PC-9 (cell line): ENCODE measurements at regions not wholly inside any gene's neighbourhood (a gene's known extent, or its start where the extent isn't known, plus 50 kb on each side); places are given as distances from the start of the nearest gene placed in this dataset.

Source experiments
- BruUV-seq: library from RNA; stranded (reverse); fragments of 400-500 nt; replicated peaks from 2 replicates; lab custom pipeline; 2021; lab: Mats Ljungman, UMichigan
- CTCF ChIA-PET: fragments of 300-600 bp; sonication (Branson Sonifier 250); formaldehyde crosslinking; loops from one replicate; lab custom pipeline; 2022; ENCODE audit warnings: antibody characterized with exemption; lab: Charles Lee
- POLR2A ChIA-PET: fragments of 300-600 bp; sonication (Branson Sonifier 250); formaldehyde crosslinking; loops from one replicate; lab custom pipeline; 2022; ENCODE audit warnings: antibody characterized with exemption; ENCODE audit not compliant: unreplicated experiment; lab: Charles Lee
- DNase-seq, 2 experiments: peaks; one replicate each; pipeline versions ENCODE4 v3.0.0 to v3.0.0-alpha.2; 2015 to 2022; ENCODE audit warnings: mixed read lengths in 1 of 2
- H2AFZ ChIP-seq: fragments of 200-600 bp; sonication (generic); 2 replicates; pipeline ENCODE4 v1.8.1; 2017; ENCODE audit warnings: antibody characterized with exemption
- H3F3A ChIP-seq: fragments of 200-600 bp; sonication (generic); 2 replicates; pipeline ENCODE4 v1.8.1; 2017; ENCODE audit warnings: antibody characterized with exemption, mild to moderate bottlenecking, low read depth; ENCODE audit not compliant: insufficient read depth
- H3K27ac ChIP-seq: fragments of 200-600 bp; sonication (generic); 2 replicates; pipeline ENCODE4 v1.6.1; 2016; ENCODE audit warnings: mixed run types
- H3K27me3 ChIP-seq: fragments of 200-600 bp; sonication (generic); 2 replicates; pipeline ENCODE4 v1.6.1; 2016; ENCODE audit warnings: low read depth, mixed run types; ENCODE audit not compliant: insufficient read depth
- H3K36me3 ChIP-seq: fragments of 200-600 bp; sonication (generic); 2 replicates; pipeline ENCODE4 v1.6.1; 2016; ENCODE audit warnings: low read depth, mixed run types
- H3K4me1 ChIP-seq: fragments of 200-600 bp; sonication (generic); replicated peaks from 2 replicates; pipeline ENCODE4 v1.6.1; 2016; ENCODE audit warnings: mixed run types; ENCODE audit not compliant: insufficient read depth
- H3K4me2 ChIP-seq: fragments of 200-600 bp; sonication (generic); 2 replicates; pipeline ENCODE4 v1.6.1; 2017; ENCODE audit warnings: mixed run types
- H3K4me3 ChIP-seq: fragments of 200-600 bp; sonication (generic); 2 replicates; pipeline ENCODE4 v1.6.1; 2016; ENCODE audit warnings: mixed run types
- H3K79me2 ChIP-seq: fragments of 200-600 bp; sonication (generic); 2 replicates; pipeline ENCODE4 v1.6.1; 2017; ENCODE audit warnings: low read depth, mixed run types
- H3K9me2 ChIP-seq: fragments of 200-600 bp; sonication (generic); 2 replicates; pipeline ENCODE4 v1.8.1; 2017; ENCODE audit warnings: mild to moderate bottlenecking; ENCODE audit not compliant: insufficient read depth
- H3K9me3 ChIP-seq: fragments of 200-600 bp; sonication (generic); 2 replicates; pipeline ENCODE4 v1.8.1; 2016; ENCODE audit warnings: low read depth; ENCODE audit not compliant: insufficient read depth
- H4K20me1 ChIP-seq: fragments of 200-600 bp; sonication (generic); 2 replicates; pipeline ENCODE4 v1.8.1; 2017; ENCODE audit not compliant: insufficient read depth
- EZH2 ChIP-seq: fragments of 200-600 bp; sonication (generic); IDR thresholded peaks from 2 replicates; pipeline ENCODE4 v1.8.0; 2017; ENCODE audit warnings: antibody characterized with exemption, low read depth
- intact Hi-C: fragments of 100-400 bp; cut with micrococcal nuclease; formaldehyde crosslinking; loops from one replicate; pipeline ENCODE4 v1.10.0; 2022; ENCODE audit not compliant: unreplicated experiment
- TF ChIP-seq, protein P1 (sequence below): fragments of 200-600 bp; sonication (generic); conservative IDR thresholded peaks from 2 replicates; pipeline ENCODE4 v1.6.1; 2017; ENCODE audit warnings: mixed run types, antibody characterized with exemption, mild to moderate bottlenecking, moderate library complexity

DNA sequence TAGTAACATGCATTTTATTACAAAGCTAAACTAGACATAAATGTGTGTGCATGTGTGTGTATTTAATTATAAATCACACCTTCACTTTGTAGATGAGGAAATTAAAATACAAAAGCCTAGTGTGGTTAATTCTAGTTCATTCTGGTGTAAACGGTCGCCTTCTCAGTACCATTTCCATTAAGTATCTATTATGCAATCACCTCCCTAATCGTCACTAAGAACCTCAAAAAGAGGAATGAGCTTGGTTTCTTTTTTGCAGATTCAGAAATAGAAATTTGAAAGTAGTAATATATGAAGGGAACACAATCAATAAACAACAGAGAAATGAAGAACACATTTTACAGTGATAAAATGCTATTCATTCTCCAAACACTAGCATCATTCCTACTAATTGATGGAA lies 233.2 kb downstream of the ZBBX start:
- Histone ChIP-seq H3K9me2 (no peaks in the 10 kb centered on the region; the same call in 1 of the 2 replicates), H3K27ac (no peak overlapping the region), H3F3A (no peaks in the 10 kb centered on the region), H3K79me2 (no peaks in the 10 kb centered on the region), H3K9me3 (no peaks in the 10 kb centered on the region), H4K20me1 (no peaks in the 10 kb centered on the region), H3K36me3 (no peaks in the 10 kb centered on the region), H3K4me3 (no peak overlapping the region), H3K4me2 (no peak overlapping the region), H3K4me1 (no peaks in the 10 kb centered on the region), H3K27me3 (no peaks in the 10 kb centered on the region), H2AFZ (no peak overlapping the region)
- intact Hi-C loops, result no loop called here
- BruUV-seq, result no TSS peak
- TF ChIP-seq EZH2, result no peak
- TF ChIP-seq, protein P1, sequence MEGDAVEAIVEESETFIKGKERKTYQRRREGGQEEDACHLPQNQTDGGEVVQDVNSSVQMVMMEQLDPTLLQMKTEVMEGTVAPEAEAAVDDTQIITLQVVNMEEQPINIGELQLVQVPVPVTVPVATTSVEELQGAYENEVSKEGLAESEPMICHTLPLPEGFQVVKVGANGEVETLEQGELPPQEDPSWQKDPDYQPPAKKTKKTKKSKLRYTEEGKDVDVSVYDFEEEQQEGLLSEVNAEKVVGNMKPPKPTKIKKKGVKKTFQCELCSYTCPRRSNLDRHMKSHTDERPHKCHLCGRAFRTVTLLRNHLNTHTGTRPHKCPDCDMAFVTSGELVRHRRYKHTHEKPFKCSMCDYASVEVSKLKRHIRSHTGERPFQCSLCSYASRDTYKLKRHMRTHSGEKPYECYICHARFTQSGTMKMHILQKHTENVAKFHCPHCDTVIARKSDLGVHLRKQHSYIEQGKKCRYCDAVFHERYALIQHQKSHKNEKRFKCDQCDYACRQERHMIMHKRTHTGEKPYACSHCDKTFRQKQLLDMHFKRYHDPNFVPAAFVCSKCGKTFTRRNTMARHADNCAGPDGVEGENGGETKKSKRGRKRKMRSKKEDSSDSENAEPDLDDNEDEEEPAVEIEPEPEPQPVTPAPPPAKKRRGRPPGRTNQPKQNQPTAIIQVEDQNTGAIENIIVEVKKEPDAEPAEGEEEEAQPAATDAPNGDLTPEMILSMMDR, result no peak
- POLR2A ChIA-PET, result no interaction called here
- DNase-seq, result no peak
- CTCF ChIA-PET, result no interaction called here

DNA sequence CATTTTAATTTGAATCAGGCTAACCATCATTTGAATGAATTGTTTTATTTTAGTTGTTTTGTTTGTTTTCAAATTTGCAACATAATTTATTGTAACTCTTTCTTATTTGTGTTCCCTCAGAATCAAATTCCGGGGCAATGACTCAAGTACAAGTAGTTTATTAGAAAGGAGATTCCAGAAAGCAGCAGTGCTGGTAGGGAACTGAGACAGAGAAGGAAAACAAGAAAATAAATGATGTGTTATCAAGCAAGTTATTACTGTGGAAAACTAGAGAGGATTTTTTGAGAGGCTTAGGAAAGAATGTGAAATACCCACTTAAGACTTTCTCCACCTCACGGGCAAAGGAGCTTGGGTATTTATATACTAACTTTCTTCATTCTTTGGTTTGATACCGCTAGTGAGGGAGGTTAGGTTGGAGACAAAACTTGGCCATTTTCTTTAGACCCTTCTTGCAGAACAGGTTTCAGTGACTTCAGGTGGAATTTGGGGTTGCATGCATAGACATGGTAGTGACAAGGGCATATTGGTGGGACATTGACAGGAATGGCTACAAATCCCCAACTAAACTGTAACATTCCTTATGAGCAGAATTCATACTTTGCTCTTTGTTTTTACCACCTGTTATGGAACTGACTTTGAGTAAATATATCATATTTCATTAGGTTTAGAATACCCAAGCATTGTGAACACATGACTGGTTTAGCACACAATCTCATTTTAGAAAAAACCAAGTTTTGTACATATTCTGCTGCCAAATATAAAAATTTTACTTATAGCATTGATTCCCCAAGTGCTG lies 254.3 kb downstream of the ZBBX start:
- Histone ChIP-seq H3K4me3 (no peak overlapping the region), H3K4me1 (no peaks in the 10 kb centered on the region), H3K27me3 (no peaks in the 10 kb centered on the region), H3F3A (no peaks in the 10 kb centered on the region), H3K36me3 (no peaks in the 10 kb centered on the region), H3K9me2 (no peaks in the 10 kb centered on the region), H4K20me1 (no peaks in the 10 kb centered on the region), H2AFZ (no peak overlapping the region), H3K27ac (no peak overlapping the region), H3K79me2 (no peaks in the 10 kb centered on the region), H3K9me3 (no peaks in the 10 kb centered on the region), H3K4me2 (no peak overlapping the region)
- BruUV-seq, result no TSS peak
- intact Hi-C loops, result no loop called here
- no peak for TF ChIP-seq EZH2
- TF ChIP-seq, protein P1, result no peak
- no peak for DNase-seq
- ChIA-PET POLR2A (no interaction called here), CTCF (no interaction called here)

DNA sequence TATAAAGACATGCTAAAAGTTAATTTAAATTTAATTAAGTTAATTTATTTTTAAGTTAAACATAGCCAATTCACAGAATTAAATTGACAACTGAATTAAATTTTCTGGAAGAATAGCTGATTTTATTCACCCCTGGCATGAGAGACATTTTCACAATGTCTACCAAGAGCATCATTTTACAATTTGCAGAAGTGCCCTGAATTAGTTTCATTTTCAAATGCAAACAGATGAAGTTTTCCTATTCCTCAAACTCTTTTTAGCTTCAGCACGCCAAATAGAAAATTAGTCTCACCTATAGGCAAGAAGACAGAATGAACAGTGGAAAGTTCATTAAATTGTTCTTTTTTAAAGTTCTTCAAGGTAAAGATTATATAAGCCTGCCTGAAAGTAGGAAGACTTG lies 259.3 kb downstream of the ZBBX start:
- no peaks in the 10 kb centered on the region for H3K9me3 ChIP-seq
- DNase-seq, result no peak
- BruUV-seq, result no TSS peak
- intact Hi-C loops, result no loop called here
- no peak overlapping the region for H2AFZ ChIP-seq
- ChIA-PET POLR2A (no interaction called here), CTCF (no interaction called here)
- no peaks in the 10 kb centered on the region for H3F3A ChIP-seq
- H3K4me1 ChIP-seq, result no peaks in the 10 kb centered on the region
- H3K4me3 ChIP-seq, result no peak overlapping the region
- no peaks in the 10 kb centered on the region for H3K27me3 ChIP-seq
- H4K20me1 ChIP-seq, result no peaks in the 10 kb centered on the region
- no peak overlapping the region for H3K27ac ChIP-seq
- no peaks in the 10 kb centered on the region for H3K79me2 ChIP-seq
- H3K9me2 ChIP-seq, result no peaks in the 10 kb centered on the region
- TF ChIP-seq, protein P1, result no peak
- TF ChIP-seq EZH2, result no peak
- H3K4me2 ChIP-seq, result no peak overlapping the region
- H3K36me3 ChIP-seq, result no peaks in the 10 kb centered on the region
